Endothelial cell (in vitro differentiated cells): ENCODE measurements at regions not wholly inside any gene's neighbourhood (a gene's known extent, or its start where the extent isn't known, plus 50 kb on each side); places are given as distances from the start of the nearest gene placed in this dataset.
"Not testable (repeated sequence)": the region's sequence is repeated elsewhere in the genome, so short reads cannot be mapped to it uniquely, and the experiment has no call there.

Experiments
- DNase-seq: peaks from one replicate; pipeline ENCODE4 v3.0.0; 2021; ENCODE audit warnings: low spot score
- H3K27ac Mint-ChIP-seq: one replicate; pipeline ENCODE4 v1.8.0; 2021; ENCODE audit warnings: mixed read lengths, inconsistent platforms; ENCODE audit not compliant: unreplicated experiment
- H3K27me3 Mint-ChIP-seq: one replicate; pipeline ENCODE4 v1.8.0; 2021; ENCODE audit warnings: mild to moderate bottlenecking, moderate library complexity, mixed read lengths, inconsistent platforms; ENCODE audit not compliant: unreplicated experiment
- H3K36me3 Mint-ChIP-seq: one replicate; pipeline ENCODE4 v1.8.0; 2021; ENCODE audit warnings: mild to moderate bottlenecking, low read depth, mixed read lengths, inconsistent platforms; ENCODE audit not compliant: unreplicated experiment
- H3K4me1 Mint-ChIP-seq: one replicate; pipeline ENCODE4 v1.8.0; 2021; ENCODE audit warnings: mild to moderate bottlenecking, mixed read lengths, inconsistent platforms; ENCODE audit not compliant: unreplicated experiment
- H3K4me3 Mint-ChIP-seq: one replicate; pipeline ENCODE4 v1.8.0; 2021; ENCODE audit warnings: mild to moderate bottlenecking, mixed read lengths, inconsistent platforms; ENCODE audit not compliant: unreplicated experiment
- H3K9me3 Mint-ChIP-seq: one replicate; pipeline ENCODE4 v1.8.0; 2021; ENCODE audit warnings: mixed read lengths, inconsistent platforms; ENCODE audit not compliant: unreplicated experiment
- TF ChIP-seq, protein P1 (sequence below): fragments of 200-600 bp; sonication (generic); IDR thresholded peaks from one replicate; pipeline ENCODE4 v1.5.0; 2021; ENCODE audit warnings: antibody characterized with exemption; ENCODE audit not compliant: unreplicated experiment

- no peak for DNase-seq
- H3K4me1 Mint-ChIP-seq = peaks cover 34% of the 10 kb centered on the region
- H3K9me3 Mint-ChIP-seq = no peaks in the 10 kb centered on the region
- H3K4me3 Mint-ChIP-seq = peak overlapping the region; percentile 88
- H3K27me3 Mint-ChIP-seq = peaks cover 11% of the 10 kb centered on the region
- peak overlapping the region; percentile 94 for H3K27ac Mint-ChIP-seq
- H3K36me3 Mint-ChIP-seq = no peaks in the 10 kb centered on the region
- TF ChIP-seq, protein P1, sequence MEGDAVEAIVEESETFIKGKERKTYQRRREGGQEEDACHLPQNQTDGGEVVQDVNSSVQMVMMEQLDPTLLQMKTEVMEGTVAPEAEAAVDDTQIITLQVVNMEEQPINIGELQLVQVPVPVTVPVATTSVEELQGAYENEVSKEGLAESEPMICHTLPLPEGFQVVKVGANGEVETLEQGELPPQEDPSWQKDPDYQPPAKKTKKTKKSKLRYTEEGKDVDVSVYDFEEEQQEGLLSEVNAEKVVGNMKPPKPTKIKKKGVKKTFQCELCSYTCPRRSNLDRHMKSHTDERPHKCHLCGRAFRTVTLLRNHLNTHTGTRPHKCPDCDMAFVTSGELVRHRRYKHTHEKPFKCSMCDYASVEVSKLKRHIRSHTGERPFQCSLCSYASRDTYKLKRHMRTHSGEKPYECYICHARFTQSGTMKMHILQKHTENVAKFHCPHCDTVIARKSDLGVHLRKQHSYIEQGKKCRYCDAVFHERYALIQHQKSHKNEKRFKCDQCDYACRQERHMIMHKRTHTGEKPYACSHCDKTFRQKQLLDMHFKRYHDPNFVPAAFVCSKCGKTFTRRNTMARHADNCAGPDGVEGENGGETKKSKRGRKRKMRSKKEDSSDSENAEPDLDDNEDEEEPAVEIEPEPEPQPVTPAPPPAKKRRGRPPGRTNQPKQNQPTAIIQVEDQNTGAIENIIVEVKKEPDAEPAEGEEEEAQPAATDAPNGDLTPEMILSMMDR = no peak
These were observed 57.4 kb upstream of the CEP85L start for GRCh38 chr6:118708744-118709143.

DNA sequence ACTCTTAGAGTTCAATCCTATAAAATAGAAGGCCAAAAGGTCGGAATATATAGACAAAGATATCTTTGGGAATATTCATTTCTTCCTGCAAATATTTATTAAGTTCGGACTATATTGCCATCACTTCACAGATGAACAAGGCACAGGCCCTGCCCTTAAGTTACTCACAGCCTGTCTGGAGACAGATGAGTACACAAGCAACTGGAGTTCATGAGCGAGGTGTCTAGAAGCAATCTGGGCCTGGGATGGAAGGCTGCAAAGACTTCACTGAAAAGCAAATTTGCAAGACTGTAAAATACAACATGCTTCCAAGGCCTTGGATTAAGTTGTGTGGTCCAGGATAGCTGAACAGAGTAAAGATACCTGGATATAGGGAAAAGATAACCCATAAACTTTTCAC, 56.7 kb upstream of the CEP85L start:
- Mint-ChIP-seq H3K36me3 (no peaks in the 10 kb centered on the region), H3K27ac (no peak overlapping the region), H3K27me3 (peaks cover 11% of the 10 kb centered on the region), H3K9me3 (no peaks in the 10 kb centered on the region), H3K4me3 (no peak overlapping the region), H3K4me1 (peaks cover 31% of the 10 kb centered on the region)
- TF ChIP-seq, protein P1 = no peak
- DNase-seq = no peak

- no peaks in the 10 kb centered on the region for H3K36me3 Mint-ChIP-seq
- H3K4me1 Mint-ChIP-seq = peaks cover 27% of the 10 kb centered on the region
- TF ChIP-seq, protein P1 = no peak
- H3K9me3 Mint-ChIP-seq = no peaks in the 10 kb centered on the region
- peaks cover 11% of the 10 kb centered on the region for H3K27me3 Mint-ChIP-seq
- no peak overlapping the region for H3K27ac Mint-ChIP-seq
- H3K4me3 Mint-ChIP-seq = no peak overlapping the region
- DNase-seq = no peak
These were observed 55.3 kb upstream of the CEP85L start for GRCh38 chr6:118706702-118707101.

DNA sequence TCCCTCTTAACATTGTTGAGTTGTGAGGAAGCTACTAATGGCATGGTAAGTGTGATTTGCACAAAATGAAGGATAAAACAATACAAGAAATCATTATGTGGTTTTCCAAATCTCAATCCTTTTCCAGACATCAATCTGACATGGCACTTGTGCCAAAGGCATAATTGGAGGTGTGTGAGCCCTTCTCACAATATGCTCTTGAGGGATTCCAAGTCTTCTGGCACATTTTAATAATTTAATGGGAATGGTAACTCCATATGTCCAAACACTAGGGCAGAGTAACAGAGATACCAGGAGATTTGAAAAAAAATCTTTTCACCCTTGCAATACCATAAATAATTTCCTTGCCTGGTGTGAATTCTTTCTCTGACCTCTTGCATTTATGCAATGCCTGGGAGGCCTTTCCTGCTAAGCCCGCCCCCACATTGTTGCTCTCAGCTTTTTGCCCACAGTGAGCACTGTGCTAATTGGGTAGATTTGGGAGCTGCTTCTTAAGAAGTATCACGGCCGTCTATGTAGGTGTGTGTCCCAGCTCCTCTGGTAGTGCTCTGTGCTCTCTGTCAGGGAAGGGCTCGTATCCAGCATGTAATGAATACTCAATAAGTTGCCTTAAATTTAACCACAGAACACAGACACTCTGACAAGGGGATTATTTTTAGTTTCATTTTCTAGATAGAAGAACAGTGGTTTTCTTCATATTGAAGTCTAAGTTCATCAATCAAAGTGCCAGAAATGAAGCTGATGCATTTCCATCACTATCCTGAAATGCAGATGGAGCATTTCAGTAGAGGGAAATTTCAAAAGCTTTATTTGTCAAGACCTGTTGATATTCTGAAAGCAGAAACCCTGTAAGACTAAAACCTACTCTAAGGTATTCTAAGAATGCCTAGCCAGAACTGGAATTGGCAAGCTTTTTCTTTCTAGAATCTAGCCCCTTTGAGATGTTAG, 54.4 kb upstream of the CEP85L start:
- H3K4me3 Mint-ChIP-seq = no peak overlapping the region
- peaks cover 26% of the 10 kb centered on the region for H3K4me1 Mint-ChIP-seq
- no peak for DNase-seq
- no peaks in the 10 kb centered on the region for H3K36me3 Mint-ChIP-seq
- TF ChIP-seq, protein P1 = no peak
- peaks cover 11% of the 10 kb centered on the region for H3K27me3 Mint-ChIP-seq
- H3K9me3 Mint-ChIP-seq = no peaks in the 10 kb centered on the region
- H3K27ac Mint-ChIP-seq = no peak overlapping the region

GRCh38 chr6:118704915-118705314, 53.5 kb upstream of the CEP85L start:
- Mint-ChIP-seq H3K4me3 (no peak overlapping the region), H3K27ac (no peak overlapping the region), H3K4me1 (peaks cover 17% of the 10 kb centered on the region), H3K36me3 (no peaks in the 10 kb centered on the region), H3K27me3 (peaks cover 11% of the 10 kb centered on the region), H3K9me3 (no peaks in the 10 kb centered on the region)
- no peak for DNase-seq
- TF ChIP-seq, protein P1 = no peak

DNA sequence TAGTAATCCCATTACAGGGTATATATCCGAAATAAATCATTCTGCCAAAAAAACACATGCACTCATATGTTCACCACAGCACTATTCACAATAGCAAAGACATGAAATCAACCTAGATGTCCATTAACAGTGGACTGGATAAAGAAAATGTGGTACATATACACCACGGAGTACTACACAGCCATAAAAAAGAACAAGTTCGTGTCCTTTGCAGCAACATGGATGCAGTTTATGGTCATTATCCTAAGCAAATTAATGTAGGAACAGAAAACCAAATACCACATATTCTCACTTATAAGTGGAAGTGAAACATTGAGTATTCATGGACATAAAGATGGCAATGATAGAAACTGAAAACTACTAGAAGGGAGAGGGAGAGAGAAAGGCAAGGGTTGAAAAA, 49.9 kb upstream of the CEP85L start:
- not testable (repeated sequence) for H3K4me3 Mint-ChIP-seq, H3K4me1 Mint-ChIP-seq, H3K36me3 Mint-ChIP-seq, H3K9me3 Mint-ChIP-seq, H3K27ac Mint-ChIP-seq, H3K27me3 Mint-ChIP-seq, DNase-seq
